NOMO-1 (cell line): ENCODE measurements at regions not wholly inside any gene's neighbourhood (a gene's known extent, or its start where the extent isn't known, plus 50 kb on each side); places are given as distances from the start of the nearest gene placed in this dataset.

ENCODE experiments used
- DNase-seq, 2 experiments: peaks; one replicate each; lab custom pipeline; 2025; ENCODE audit not compliant: unreplicated experiment in 2 of 2; lab: John Stamatoyannopoulos, UW

- DNase-seq, result no peak
These were observed 298.8 kb upstream of the IRX3 start for GRCh38 chr16:54585094-54585997.

- no peak for DNase-seq
These were observed 297.5 kb upstream of the IRX3 start for GRCh38 chr16:54584121-54584520.

DNA sequence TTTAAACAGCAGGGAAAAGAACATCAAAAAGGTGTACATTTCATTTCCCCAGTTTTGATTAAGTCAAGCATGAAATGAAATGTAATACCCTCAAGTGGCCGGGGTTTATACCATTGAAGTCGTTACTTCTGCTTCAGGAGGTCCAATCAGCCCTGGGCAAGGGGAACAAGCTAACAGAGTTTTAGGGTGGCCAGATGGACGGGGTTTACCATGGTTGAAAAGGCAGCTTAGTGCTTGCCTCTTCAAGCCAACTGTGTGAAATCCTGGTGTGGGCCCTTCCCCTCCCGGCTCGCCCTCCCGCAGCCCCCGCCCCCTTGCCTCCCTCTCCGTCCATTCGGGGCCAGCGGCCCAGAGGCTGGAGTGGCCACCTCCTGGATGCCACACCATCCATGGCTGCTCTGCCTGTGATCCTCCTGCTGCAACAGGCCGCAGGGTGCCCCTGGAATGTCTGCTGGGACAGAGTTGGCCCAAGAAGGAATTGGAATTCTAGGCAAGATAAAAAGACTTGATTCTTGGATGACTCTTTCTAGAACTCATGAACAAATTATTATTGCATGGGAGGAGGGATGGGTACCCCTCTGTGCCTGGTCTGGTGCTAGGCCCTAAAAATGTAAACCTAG lies 296.2 kb upstream of the IRX3 start:
- DNase-seq, result no peak

DNA sequence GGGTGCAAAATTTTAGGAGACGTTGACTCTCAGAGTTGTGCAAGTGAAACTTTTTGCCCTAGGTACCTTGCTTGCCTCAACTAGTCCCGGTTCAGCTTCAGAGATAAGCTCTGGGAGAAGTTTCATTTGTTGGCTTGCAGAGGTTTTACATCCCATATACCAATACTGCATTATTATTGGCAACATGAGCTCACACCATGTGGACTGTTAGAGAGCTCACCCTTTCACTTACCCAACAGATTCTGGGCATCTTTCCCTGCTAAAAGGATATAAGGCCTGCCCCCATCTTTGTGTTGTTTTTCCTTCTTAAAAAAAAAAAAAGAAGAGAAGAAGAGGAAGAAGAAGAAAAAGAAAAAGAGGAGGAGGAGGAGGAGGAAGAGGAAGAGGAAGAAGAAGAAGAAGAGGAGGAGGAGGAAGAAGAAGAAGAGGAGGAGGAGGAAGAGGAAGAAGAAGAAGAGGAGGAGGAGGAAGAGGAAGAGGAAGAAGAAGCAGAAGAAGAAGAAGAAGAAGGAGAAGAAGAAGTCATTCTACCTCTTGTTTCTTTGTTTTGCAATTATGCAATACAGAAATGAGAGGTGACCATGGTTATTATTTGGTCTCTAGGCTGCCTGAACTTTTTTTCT lies 292.6 kb upstream of the IRX3 start:
- DNase-seq, result peak in 1 of 2 experiments; percentile 16

DNA sequence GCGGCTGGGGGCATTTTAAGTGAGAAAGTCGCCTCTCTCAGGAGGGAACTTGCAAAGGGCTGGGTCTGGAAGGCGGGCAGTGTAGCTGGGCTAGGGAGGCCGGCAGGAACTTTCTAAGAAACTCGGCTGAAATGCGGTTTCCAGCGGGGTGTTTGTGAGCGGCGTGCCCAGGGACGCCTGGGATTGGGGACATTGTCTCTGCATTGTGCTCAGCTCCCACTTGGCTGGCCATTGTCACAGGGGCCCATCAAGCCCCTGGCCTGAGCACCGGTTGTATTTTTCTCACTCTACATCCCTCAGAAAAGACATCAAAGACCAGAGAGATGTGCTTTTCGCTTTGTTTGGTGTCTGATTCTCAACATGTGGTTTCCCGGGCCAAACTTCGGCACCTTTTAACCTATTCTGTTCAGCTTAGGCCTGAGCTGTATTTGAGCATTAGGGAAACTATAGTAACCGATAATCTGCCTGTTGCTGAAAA lies 291.1 kb upstream of the IRX3 start:
- DNase-seq, result no peak

GRCh38 chr16:54576785-54577184 lies 290.2 kb upstream of the IRX3 start:
- DNase-seq, result no peak

GRCh38 chr16:54568906-54569807 lies 282.6 kb upstream of the IRX3 start:
- no peak for DNase-seq

DNA sequence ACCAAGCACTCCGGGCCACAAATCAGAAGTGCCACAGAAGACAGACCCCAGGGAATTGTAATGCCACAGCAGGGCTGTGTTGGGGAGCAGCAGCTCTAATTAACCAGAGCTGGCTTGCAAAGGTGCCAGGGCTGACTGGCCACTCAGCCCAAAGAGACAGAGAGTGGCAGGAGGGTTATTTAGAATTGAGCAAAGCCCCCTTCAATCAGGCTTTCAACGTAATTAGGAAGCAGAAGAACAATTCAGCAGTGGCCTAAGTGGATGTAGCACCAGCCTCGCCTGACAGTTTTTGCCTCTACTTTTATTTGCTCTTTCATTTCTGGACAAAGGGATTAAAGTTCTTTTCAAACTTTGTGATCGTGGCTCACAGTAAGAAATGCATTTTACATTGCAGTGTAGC lies 278.3 kb upstream of the IRX3 start:
- no peak for DNase-seq

GRCh38 chr16:54554581-54554980 lies 268.0 kb upstream of the IRX3 start:
- no peak for DNase-seq

GRCh38 chr16:54548281-54548680 lies 261.7 kb upstream of the IRX3 start:
- no peak for DNase-seq

- DNase-seq, result no peak
These were observed 260.5 kb upstream of the IRX3 start for GRCh38 chr16:54547052-54547451.

GRCh38 chr16:54546521-54546920 lies 259.9 kb upstream of the IRX3 start:
- DNase-seq, result no peak

- DNase-seq, result no peak
These were observed 259.4 kb upstream of the IRX3 start for GRCh38 chr16:54545854-54546511.

DNA sequence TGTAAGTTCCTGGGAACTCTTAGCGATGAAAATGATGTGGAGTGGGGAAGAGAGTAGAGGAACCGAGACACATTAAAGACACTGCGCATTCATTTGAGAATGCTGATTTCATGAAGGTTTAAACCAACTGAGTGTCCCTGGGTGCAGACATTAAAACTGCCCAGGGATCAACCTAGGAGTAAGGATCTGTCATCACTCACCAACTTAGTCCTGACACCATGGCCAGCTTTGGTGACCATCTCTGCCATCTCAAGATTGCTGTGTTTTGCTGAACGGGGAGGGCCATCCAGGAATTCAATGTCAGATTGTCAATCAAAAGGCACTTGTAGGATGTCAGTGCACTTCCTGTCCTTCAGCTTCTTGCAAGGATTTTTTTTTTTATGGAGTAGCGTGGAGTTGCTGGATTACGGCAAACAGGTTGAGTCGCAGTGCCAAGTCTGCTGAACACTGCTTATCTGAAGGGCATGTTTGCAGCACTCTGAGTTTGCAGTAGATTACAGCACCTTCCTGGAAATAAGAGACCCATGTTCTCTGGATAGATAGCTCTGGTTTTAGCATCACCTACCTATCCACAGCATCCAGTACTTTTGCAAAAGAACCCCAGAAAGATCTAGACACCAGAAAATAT lies 258.1 kb upstream of the IRX3 start:
- no peak for DNase-seq

DNA sequence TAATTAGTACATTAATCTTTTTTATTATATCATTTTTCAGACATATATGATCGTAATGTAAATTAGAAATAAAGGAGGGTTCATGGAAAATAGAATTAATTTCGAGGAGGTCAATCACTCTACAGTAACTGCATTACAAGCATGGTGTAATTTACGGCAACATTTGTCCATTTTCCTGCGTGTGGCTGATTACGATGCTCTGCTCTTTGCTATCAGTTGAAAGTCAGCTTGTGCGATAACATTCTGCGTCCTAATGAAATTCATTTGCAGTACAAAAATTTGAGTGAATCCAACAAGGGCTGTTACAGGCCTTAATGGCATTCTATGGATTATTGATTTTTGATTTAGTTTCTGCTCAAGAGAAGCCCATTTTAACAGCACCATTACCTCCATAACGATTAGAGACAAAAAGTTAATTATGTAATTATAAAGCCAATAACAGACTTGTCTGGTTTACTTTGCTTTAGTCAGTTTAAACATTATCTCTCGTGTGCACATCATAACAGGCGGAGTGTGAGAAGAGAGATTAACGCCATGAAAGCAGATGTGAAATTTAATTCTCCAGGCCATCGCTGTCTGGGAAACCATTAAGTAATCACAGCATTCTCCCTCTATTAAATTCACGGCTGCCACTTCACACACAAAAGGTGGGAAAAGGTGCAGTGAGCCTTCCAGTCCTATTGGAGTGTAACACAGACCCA lies 256.4 kb upstream of the IRX3 start:
- no peak for DNase-seq

DNA sequence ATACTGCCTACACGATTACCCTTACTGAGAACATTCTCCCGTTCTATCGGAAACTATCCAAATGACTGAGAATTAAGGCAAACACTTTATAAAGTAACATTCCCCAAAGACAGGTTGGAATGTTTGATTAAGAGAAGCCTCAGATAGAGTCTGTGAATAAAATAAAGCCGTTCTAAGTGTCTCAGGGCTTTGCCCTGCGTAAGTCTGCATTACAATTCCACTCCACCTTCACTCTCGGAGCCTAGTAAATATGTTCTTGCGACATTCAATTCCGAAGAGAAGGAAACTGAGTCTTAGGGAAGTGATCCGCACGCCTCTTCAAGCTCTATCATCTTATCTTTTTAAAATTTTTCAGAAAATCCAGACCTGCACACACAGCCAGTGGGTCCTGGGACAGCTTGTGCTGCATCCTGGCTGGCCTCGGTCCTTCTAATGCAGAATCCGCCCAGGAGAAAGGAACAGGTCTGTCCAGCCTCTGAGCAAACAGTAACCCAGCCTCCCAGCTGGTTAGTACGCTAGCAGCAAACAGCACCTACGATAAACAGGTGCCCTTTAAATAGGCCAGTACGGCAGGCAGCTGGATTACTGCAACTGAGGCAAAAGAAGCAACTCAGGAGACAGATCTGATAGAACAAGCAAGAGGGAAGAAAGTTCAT lies 254.1 kb upstream of the IRX3 start:
- DNase-seq, result no peak

- no peak for DNase-seq
These were observed 251.7 kb upstream of the IRX3 start for GRCh38 chr16:54538276-54538675.

GRCh38 chr16:54533856-54534490 lies 247.4 kb upstream of the IRX3 start:
- no peak for DNase-seq
